ENCODE measurements at regions not wholly inside any gene's neighbourhood (a gene's known extent, or its start where the extent isn't known, plus 50 kb on each side); places are given as distances from the start of the nearest gene placed in this dataset.

- DNase-seq = no peak
Measured at GRCh38 chr9:10674586-10674985, 61.8 kb upstream of the PTPRD start.

- no peak for DNase-seq
Measured at GRCh38 chr9:10678010-10678409, 65.2 kb upstream of the PTPRD start.

GRCh38 chr9:10678790-10679189 is 66.0 kb upstream of the PTPRD start:
- DNase-seq = no peak

- no peak for DNase-seq
Measured at GRCh38 chr9:10686943-10687342, 74.1 kb upstream of the PTPRD start.

- DNase-seq = no peak
Measured at GRCh38 chr9:10690546-10690945, 77.7 kb upstream of the PTPRD start.

GRCh38 chr9:10697044-10697443 is 84.2 kb upstream of the PTPRD start:
- no peak for DNase-seq

- DNase-seq = no peak
Measured at GRCh38 chr9:10700291-10700690, 87.5 kb upstream of the PTPRD start.

- DNase-seq = no peak
Measured at GRCh38 chr9:10700915-10701314, 88.1 kb upstream of the PTPRD start.

- no peak for DNase-seq
Measured at GRCh38 chr9:10701906-10702305, 89.1 kb upstream of the PTPRD start.

GRCh38 chr9:10703139-10703538 is 90.3 kb upstream of the PTPRD start:
- DNase-seq = no peak

GRCh38 chr9:10704720-10705119 is 91.9 kb upstream of the PTPRD start:
- DNase-seq = no peak

- no peak for DNase-seq
Measured at GRCh38 chr9:10705383-10705782, 92.6 kb upstream of the PTPRD start.

GRCh38 chr9:10706788-10707187 is 94.0 kb upstream of the PTPRD start:
- no peak for DNase-seq

- DNase-seq = no peak
Measured at GRCh38 chr9:10721301-10721700, 108.5 kb upstream of the PTPRD start.

GRCh38 chr9:10729213-10729612 is 116.4 kb upstream of the PTPRD start:
- no peak for DNase-seq

- DNase-seq = no peak
Measured at GRCh38 chr9:10744669-10745068, 131.9 kb upstream of the PTPRD start.

- no peak for DNase-seq
Measured at GRCh38 chr9:10753474-10753873, 140.7 kb upstream of the PTPRD start.

- DNase-seq = no peak
Measured at GRCh38 chr9:10764481-10764880, 151.7 kb upstream of the PTPRD start.

- DNase-seq = no peak
Measured at GRCh38 chr9:10773136-10773535, 160.3 kb upstream of the PTPRD start.

- DNase-seq = no peak
Measured at GRCh38 chr9:10774051-10774450, 161.2 kb upstream of the PTPRD start.

GRCh38 chr9:10785255-10785654 is 172.5 kb upstream of the PTPRD start:
- DNase-seq = no peak

- DNase-seq = no peak
Measured at GRCh38 chr9:10793306-10793705, 180.5 kb upstream of the PTPRD start.

- no peak for DNase-seq
Measured at GRCh38 chr9:10804486-10804885, 191.7 kb upstream of the PTPRD start.

- no peak for DNase-seq
Measured at GRCh38 chr9:10806868-10807267, 194.1 kb upstream of the PTPRD start.

- DNase-seq = no peak
Measured at GRCh38 chr9:10818206-10818605, 205.4 kb upstream of the PTPRD start.

GRCh38 chr9:10835791-10836463 is 223.1 kb upstream of the PTPRD start:
- no peak for DNase-seq
